T-helper 2 cell treated with Interferon-gamma antibody and Interleukin-4, amounts not matched to agents 100 ng/mL and 5 ng/mL, for 36 hours (primary cell): ENCODE measurements at regions not wholly inside any gene's neighbourhood (a gene's known extent, or its start where the extent isn't known, plus 50 kb on each side); places are given as distances from the start of the nearest gene placed in this dataset.

ENCODE experiments used
- intact Hi-C: fragments of 100-400 bp; cut with micrococcal nuclease; formaldehyde crosslinking; loops from one replicate; pipeline ENCODE4 v1.15.1; 2023

DNA sequence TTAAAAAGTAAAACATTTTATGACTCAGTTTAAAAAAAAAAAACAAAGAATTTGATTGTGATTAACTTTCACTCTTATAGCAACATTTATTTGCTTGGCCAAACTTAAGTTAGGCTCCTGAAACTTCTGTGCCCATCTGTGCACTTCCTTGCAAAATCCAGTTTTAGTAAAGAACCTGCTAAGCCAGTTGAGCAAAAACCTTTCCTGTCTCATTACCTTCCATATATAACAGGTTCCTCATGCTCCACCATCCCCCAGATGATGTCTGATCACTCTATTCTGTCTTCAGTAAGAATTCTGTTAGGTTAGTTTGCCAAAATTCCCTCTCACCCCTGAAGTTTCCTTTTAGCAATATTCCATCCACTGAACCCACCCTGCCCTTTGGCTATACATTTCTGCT, 1200.5 kb downstream of the C4orf33 start:
- intact Hi-C loops: no loop called here

DNA sequence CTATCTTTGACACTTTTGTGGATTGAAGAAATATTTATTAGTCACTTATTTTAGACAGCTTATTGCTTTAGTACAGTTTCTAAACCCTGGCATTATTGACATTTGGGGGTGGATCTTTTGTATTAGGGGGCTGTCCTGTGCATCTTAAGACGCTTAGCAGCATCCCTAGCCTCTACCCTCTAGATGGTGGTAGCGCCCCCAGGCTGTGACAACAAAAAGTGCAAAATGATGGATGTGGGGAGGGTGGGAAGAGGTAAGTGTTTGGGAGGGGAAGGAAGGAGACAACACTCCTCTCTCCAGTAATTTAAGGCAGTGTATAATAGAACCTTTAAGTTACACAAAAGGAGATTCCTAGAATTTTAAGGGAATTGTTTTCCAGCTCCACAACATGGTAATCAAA, 1210.6 kb downstream of the C4orf33 start:
- intact Hi-C loops: no loop called here

DNA sequence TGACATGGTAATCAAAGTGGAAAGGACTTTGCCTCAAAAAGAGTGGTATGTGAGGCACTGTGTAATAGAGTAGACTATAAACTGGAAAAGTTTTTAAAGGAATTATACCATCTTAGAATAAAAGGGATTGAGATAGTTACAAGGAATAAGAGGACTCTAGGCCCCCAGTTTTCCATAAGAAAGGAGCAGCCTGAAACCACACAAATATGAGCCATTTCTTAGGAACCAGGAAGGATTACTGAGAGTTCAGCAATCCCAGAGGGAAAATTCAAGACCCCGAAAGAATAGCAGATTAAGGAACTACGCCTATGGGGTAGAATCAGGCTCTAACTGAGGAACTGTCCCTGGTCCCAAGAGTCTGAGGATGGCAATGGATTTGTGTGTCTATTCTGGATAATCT, 1213.3 kb downstream of the C4orf33 start:
- intact Hi-C loops: no loop called here

DNA sequence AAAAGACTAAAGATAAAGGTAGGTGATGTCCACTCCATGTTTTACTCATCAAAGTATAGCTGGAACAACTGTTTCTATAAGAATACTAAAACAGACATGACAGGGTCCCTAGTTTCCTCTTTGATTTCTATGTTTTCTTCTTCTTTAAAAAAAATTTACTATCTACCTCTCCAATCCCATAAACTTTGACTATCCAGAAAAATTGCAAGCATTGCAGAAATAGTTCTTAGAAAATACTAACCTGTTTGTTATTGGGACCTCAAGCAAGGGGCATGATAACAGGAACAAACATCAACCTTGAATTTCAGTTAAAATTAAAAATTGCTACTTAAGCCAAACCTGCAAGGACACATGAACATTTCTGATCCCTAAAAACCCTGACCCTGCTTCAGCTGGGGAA, 1226.5 kb downstream of the C4orf33 start:
- intact Hi-C loops: no loop called here

DNA sequence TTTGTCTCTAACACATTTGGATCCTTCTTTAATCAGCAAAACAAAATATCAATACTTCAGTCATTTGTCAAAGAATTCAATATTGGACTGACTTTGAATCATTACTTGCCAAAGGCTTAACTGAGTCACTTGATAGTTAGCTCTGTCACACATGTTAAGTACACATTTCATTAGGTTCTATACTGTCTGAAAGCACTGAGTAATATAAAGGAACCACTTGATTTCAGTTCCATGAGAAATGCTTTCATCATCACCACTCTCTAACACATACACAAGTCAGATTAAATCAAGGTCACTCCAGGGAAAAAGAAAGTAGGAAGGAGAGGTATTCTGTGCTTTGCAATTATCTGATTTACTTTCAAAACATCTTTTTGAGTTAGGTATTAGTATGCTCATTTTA, 1233.1 kb downstream of the C4orf33 start:
- intact Hi-C loops: no loop called here

DNA sequence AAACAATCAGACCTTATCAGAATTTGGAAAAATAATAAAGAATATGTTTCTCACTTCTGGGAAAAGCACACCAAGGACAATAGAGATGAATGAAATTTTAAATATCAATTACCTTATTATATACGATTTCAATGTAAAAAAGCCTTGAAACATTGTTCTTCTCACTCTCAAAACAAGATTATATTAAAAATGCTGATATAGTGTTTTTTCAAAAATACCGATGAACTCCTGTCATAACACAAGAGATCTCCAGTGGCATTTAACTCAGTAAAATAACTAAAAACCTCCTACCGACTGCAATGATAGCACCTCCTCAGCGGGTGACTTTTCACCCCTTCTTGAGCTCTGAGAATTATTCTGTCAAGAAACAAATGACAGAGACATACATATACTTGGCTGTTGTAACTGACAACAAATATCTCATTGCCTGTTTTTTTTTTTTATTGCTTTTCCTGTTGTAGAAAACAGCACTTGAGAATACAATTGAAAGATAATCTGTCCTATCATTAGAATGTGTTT, 1237.3 kb downstream of the C4orf33 start:
- intact Hi-C loops: no loop called here

DNA sequence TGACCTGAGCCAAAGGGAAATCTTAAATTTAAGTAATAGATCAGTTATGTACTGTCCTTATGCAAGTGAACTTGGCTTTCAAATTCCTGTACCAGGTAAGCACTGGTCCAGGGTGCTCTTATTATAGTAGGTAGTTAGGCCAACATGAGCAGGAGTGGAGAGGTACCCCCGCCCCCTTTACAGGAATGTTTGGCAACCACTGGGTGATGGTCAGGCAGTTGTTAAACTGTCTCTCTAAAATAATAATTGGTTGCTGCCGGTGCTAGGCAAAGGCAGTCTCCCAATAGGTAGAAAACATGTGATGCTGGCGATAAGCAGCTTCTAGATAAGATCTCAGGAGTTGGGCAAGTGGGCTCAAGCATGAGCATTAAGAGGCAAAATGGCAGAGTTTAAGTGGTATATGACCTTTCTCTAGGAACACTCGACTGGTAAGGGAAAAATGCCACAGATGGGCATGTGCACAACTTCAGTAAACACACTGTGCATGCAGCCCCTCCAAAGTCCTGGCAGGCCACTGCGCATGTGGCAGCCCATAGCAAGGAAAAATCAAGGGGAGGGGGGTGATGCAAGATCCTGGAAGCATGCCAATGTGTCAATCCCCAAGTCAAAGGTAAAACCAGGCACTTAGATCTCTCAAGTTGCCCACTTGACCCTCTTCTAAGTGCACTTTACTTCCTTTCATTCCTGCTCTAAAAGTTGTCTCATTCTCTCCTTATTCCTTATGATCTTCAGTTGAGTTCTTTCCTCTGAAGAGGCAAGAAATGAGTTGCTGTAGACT, 1239.7 kb downstream of the C4orf33 start:
- intact Hi-C loops: no loop called here

DNA sequence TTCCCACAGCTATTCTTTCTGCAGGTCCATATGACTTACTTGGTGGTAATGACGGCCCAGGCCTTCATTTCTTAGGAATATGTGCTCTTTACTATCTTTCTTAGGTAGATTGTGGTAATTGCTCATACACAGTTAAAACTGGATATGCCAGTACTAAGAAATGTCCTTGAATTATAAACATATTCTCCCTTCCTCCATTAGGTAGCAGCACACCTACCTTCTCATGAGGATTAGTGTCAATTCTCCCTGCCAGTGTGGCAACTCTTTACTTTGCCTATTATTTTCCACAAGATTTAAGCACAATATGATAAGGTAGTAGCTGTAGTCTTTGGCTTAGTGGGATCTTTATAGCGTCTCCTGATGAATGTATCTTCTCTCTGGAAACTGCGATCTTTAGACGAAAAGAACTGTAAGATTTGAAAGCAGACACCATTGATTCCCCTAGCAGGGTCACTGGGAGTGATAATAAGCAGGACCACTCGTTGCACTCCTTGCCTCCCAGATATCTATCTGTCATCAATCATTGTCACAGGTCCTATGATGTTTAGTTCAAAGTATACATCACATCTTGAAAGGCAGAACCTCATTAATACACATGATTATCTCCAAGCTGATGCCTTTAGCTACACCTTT, 1240.7 kb downstream of the C4orf33 start:
- intact Hi-C loops: no loop called here

DNA sequence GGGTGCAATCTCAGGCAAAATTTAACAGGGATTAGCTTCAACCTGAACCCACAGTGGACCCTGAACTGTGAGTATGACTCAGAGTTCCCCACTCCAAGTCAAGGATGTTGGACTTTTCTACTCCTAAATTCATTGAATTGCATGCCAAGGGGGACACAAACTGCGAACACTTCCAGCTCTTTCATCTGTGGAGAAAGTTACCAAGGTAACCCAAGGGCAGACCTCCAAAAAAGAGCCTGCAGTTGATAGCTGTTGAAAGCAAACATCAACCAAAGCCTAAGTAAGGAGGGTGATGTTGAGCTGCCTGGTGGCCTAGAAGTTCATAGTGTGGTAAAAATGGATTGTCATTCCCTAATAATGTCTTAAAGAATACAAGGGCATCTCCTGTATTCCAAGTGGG, 1242.9 kb downstream of the C4orf33 start:
- intact Hi-C loops: no loop called here

DNA sequence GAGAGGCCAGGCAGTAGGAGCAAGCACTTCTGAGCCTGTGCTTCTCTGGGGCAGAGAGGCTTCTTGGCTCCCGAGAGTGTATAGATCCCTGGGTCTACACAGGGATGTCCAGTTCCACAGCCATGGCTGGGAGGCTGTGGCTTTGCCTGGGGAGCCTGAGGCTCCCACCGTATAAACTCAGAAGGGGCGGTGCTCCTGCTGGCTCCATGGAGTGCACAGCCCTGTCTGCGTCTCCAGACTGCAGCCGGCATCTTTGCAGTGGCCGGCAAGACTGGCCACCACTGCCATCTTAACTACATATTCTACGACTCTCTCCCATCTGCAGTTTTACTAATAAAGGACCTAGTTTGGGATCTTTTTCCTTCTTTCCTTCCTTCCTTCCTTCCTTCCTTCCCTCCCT, 1253.8 kb downstream of the C4orf33 start:
- intact Hi-C loops: no loop called here

DNA sequence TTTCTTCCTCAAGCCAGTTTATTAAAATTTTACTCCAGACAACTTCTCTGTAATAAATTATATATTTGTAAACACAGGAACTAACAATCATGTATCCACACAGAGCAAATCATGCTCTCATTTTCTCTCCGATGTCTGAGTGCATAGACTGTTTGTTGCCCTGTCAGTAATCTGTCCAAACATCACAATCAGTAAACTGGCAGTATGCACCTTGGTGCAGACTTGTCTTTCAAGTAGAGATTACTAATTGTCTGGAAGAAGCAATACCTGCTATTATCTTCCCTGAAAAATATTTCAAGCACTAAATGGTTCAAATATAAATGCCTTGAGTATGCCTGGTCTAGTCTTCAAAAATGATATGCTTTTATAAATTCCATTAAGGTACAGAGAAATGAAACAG, 1260.9 kb downstream of the C4orf33 start:
- intact Hi-C loops: no loop called here

DNA sequence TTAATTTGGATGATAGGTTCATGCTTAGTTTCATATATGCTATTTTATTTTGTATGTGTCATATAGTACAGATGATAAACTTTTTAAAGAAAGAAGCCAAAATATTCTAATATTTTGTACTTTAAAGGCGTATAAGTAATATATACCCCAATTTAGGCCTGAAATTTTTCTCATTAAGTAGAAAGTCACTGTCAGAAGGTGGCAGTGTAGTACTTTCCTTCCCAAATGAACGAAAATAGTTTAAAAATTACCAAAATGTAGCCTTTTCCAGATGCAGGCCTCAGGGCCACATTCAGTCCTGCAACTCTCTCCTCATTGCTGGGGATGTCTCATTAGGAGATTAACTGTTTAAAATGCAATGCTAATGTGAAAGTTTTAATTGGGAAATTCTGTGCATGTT, 1263.6 kb downstream of the C4orf33 start:
- intact Hi-C loops: no loop called here

DNA sequence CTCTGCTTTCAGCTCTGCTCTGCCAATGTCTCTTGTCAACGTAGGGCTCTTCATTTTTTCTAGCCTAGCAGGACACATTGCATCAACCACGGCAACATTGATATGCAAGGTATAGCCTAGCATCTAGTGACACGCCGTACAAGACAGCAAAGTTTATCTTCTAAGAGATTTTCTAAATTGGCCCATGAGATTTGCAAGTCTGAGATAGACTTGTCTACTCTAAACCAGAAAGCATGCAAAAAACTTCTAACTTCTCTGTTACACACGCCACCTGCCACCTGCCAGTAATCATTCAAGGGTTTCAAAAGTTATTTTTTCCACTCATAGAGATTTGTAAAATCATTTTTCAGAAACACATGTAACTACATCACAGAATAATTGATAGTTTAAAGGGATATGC, 1265.7 kb downstream of the C4orf33 start:
- intact Hi-C loops: no loop called here

DNA sequence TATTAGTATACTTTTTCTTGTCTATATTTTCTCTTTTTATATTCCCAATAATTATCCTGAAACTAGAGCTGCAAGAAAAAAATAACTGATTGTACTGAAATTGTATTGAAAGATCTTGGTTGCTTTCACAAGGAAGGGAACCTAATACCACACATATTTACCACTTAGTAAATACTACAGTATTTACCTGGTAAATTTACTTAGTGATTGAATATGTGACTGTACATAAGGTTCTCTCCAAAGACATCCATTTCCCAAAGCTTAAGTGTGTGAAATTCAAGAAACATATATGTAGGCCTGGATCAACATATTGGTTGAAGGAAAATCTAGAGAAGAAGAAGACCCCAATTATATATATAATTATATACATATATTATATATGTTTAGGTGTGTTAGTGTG, 1272.7 kb downstream of the C4orf33 start:
- intact Hi-C loops: no loop called here

DNA sequence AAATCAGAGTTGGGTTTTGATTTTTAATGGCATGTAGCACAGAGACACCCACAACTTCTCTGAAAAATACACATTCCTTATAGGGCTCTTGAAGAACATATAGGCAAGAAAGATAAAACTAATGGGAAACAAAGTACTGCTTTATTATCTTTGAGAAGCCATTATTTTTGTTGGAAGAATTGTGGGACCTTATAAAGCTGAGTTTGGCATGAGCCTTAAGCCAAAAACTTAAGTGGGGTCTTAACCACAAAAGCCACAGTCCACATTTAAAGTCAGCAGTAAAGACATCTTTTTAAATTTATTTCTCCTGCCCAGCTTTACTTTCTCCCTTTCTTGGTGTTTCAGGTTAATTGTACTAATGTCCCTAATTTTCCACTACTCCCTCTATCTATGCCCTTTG, 1297.3 kb downstream of the C4orf33 start:
- intact Hi-C loops: no loop called here

DNA sequence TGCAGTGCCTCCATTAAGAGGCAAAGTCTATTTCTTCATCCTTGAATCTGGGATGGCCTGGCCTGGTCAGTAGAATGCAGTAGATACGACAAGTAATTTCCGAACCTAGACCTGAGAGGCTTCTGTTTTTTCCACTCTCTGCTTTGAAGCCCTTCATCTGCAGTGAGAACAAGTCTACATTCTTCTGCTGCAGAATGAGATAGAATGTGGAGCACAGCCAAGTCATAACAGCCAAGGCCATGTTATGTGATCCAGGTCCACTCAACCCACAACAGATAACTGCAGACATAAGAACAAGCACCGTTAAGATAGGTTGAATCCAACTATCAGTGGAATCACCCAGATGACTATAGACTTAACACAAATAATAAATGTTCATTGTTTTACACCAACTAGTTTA, 1297.7 kb downstream of the C4orf33 start:
- intact Hi-C loops: no loop called here

DNA sequence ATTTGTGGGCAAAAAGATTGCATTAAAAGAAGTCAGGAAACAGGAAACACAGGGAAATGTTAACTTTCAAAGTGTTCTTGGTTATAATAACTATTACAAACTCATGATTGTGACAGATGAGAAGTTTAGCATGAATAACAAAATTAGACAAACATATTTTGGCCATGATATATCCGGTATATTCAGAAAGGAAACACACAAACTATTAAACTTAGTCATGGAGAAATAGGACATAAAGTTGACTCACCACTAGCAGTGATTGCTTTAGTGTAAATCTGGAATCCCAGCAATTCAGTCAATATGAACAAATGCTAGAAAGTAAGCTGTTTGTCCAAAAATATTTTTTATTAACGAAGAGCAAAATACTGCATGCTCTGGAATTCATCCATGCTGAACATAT, 1299.9 kb downstream of the C4orf33 start:
- intact Hi-C loops: no loop called here

DNA sequence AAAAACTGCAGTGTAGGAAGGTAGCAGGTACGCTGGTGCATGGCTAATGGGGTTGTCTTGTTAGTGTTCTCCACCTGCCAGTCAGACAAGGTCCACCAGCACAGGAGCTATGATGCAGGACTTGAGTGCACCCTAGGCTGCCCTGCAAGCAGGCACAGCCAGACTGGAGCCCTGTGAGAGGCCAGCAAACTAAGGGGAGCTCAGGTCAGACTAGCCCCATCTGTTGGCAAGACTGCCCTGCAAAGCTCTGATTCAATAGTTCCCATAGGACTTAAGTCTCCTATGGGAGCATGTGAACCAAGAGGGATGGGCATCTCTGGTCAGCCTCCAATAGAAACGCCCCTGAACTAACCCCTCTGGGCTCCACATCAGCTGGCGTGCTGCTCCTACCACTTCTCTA, 1307.3 kb downstream of the C4orf33 start:
- intact Hi-C loops: no loop called here

DNA sequence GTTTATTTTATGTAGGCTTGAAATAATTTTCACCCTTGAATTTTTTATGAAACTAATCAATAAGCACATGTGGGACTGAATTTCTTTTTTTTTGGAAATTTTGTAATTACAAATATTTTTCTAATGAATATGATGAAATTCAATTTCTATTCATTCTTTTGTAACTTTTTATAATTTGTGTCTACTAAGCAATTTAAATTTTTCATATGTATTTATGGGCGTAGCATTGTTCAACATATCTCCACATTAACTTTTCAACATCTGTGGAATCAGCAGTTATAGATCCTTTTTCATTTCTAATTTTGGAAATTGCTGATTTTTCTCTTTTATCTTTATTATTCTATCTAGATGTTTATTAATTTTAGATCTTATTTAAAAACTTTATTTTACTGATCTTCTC, 1320.3 kb downstream of the C4orf33 start:
- intact Hi-C loops: no loop called here

DNA sequence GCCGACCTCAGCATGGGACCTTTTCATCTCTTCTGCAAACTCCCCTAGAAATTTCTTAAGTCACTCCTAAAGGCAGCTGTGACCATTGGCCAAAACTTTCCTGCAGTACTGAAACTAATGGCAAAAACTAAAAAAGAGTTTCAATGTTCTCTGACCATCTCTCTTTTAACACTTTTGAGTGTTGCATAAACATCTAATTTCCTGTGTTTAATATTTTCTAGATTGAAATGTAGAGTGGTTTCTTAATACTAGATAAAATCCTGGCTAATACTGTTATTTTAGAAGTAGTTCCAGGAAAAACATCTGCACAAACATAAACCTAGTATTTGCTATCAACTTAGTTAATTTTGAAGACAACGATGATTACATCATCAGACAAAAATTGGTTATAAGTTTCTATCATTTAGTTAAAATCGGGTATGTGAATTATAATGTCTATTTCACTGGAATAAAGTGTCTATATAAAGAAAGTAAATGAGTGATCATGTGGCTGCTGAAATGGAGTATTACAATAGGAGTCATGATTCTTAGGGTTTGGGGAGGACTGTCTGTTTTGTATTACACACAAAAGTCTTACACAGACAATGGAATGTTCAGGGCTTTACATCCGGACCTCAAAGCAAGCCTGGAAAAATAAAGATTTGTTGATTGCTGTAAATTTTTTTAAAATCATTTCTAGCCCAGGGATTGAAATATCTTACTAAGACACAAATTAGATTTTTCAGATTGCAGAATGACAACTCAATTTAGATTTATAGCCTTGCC, 1323.4 kb downstream of the C4orf33 start:
- intact Hi-C loops: no loop called here

DNA sequence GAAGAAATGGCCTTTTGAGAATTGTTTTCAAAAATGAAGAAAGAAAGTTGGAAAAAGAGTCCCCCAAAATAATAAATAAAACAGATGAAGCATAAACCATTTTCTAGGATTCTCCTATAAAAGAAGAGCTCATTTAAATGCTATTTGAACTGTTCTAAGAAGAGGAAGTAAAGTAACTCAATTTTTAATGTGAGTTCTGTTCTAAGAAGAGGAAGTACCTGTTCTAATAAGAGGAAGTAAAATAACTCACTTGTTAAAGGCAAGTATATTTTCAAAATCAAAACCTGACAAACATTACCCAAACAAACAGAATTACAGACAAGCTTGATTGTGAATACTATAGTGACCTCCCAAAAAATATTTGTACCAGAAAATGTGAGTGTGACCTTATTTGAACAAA, 1326.3 kb downstream of the C4orf33 start:
- intact Hi-C loops: no loop called here

DNA sequence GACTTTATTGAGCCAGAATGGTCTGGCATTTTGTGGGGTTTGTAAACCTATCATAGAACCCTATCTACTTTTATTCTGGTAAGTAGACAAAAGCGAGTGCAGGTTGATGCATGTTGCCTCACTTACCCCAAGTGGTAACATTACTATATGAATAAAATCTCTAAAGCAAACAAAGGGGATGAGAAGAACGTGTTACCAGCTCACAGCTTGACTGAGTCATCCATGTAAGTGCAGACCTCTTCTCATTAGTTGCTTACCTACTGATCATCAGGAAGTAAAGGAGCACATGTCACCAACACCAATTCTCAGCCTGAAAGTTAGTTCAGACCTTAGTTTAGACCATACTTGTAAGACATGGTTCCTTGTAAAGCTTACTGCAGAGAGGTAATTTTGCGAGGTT, 1328.3 kb downstream of the C4orf33 start:
- intact Hi-C loops: no loop called here
